ENCODE measurements at regions not wholly inside any gene's neighbourhood (a gene's known extent, or its start where the extent isn't known, plus 50 kb on each side); places are given as distances from the start of the nearest gene placed in this dataset.

DNA sequence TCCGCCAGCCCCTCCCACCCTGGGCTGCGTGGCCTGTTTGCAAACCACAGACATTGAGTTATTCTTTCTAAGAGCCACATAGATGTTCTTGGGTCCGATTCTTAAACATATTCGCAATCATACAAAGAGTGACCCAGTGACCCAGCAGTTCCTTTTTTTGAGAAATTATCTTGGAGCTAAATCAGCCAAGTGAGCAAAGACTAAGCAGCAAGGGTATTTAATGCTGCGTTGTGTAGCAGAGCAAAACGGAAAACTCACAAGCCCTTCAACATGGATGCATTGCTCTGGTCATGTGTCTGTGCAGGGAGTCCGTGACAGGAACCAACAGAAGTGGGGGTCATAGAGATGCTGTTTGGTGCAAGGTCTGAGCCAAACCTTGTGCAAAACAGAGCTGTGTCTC is 95.6 kb downstream of the OLFM1 start:
- TF ChIP-seq POLR2AphosphoS5 (IDR thresholded peaks at IDR 0.05; ENCODE audit: low read depth) = no peak
- TF ChIP-seq, protein P1, sequence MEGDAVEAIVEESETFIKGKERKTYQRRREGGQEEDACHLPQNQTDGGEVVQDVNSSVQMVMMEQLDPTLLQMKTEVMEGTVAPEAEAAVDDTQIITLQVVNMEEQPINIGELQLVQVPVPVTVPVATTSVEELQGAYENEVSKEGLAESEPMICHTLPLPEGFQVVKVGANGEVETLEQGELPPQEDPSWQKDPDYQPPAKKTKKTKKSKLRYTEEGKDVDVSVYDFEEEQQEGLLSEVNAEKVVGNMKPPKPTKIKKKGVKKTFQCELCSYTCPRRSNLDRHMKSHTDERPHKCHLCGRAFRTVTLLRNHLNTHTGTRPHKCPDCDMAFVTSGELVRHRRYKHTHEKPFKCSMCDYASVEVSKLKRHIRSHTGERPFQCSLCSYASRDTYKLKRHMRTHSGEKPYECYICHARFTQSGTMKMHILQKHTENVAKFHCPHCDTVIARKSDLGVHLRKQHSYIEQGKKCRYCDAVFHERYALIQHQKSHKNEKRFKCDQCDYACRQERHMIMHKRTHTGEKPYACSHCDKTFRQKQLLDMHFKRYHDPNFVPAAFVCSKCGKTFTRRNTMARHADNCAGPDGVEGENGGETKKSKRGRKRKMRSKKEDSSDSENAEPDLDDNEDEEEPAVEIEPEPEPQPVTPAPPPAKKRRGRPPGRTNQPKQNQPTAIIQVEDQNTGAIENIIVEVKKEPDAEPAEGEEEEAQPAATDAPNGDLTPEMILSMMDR (IDR thresholded peaks at IDR 0.05; ENCODE audit: insufficient read depth, low read length) = no peak
- no peak for TF ChIP-seq GABPA (IDR thresholded peaks at IDR 0.05; ENCODE audit: low read depth)
